PC-3 (cell line): ENCODE measurements at regions not wholly inside any gene's neighbourhood (a gene's known extent, or its start where the extent isn't known, plus 50 kb on each side); places are given as distances from the start of the nearest gene placed in this dataset.

ENCODE experiments used
- ATAC-seq: fragments of 200-7000 bp; cut with Tn5 transposase; 2 replicates; pipeline ENCODE4 v1.9.1; 2020; ENCODE audit warnings: mild to moderate bottlenecking, moderate library complexity
- BruUV-seq: library from RNA; stranded (reverse); fragments of 400-500 nt; replicated peaks from 2 replicates; lab custom pipeline; 2021; lab: Mats Ljungman, UMichigan
- CTCF ChIA-PET: fragments of 300-600 bp; sonication (Branson Sonifier 250); formaldehyde crosslinking; loops from one replicate; lab custom pipeline; 2022; ENCODE audit warnings: antibody characterized with exemption; lab: Charles Lee
- POLR2A ChIA-PET: fragments of 300-600 bp; sonication (Branson Sonifier 250); formaldehyde crosslinking; loops from one replicate; lab custom pipeline; 2022; ENCODE audit warnings: antibody characterized with exemption; ENCODE audit not compliant: unreplicated experiment; lab: Charles Lee
- DNase-seq: peaks from one replicate; pipeline ENCODE4 v3.0.0-alpha.2; 2015
- H2AFZ ChIP-seq: fragments of 300-600 bp; sonication (generic); 2 replicates; pipeline ENCODE4 v1.6.0; 2016; ENCODE audit warnings: antibody characterized with exemption, low read length
- H3F3A ChIP-seq: fragments of 300-600 bp; sonication (generic); one replicate; pipeline ENCODE4 v1.6.0; 2017; ENCODE audit warnings: antibody characterized with exemption, low read length, control low read depth, mild to moderate bottlenecking; ENCODE audit not compliant: unreplicated experiment
- H3K27ac ChIP-seq: fragments of 300-600 bp; sonication (generic); 2 replicates; pipeline ENCODE4 v1.5.1; 2016; ENCODE audit warnings: mild to moderate bottlenecking, low read length
- H3K27me3 ChIP-seq: fragments of 300-600 bp; sonication (generic); 2 replicates; pipeline ENCODE4 v1.6.1; 2016; ENCODE audit warnings: low read length, mixed read lengths
- H3K36me3 ChIP-seq: fragments of 300-600 bp; sonication (generic); 2 replicates; pipeline ENCODE4 v1.6.1; 2016; ENCODE audit warnings: low read depth, mixed run types, low read length, mixed read lengths
- H3K4me1 ChIP-seq: fragments of 300-600 bp; sonication (generic); 2 replicates; pipeline ENCODE4 v1.5.1; 2016; ENCODE audit warnings: low read length; ENCODE audit not compliant: insufficient read depth
- H3K4me2 ChIP-seq: fragments of 300-600 bp; sonication (generic); 2 replicates; pipeline ENCODE4 v1.6.0; 2016; ENCODE audit warnings: low read length
- H3K4me3 ChIP-seq: fragments of 300-600 bp; sonication (generic); 2 replicates; pipeline ENCODE4 v1.5.1; 2016; ENCODE audit warnings: mild to moderate bottlenecking, low read length, mixed read lengths
- H3K79me2 ChIP-seq: fragments of 300-600 bp; sonication (generic); 2 replicates; pipeline ENCODE4 v1.6.1; 2017; ENCODE audit warnings: low read length, mixed read lengths
- H3K9ac ChIP-seq: fragments of 300-600 bp; sonication (generic); 2 replicates; pipeline ENCODE4 v1.6.0; 2016; ENCODE audit warnings: mild to moderate bottlenecking, low read length
- H3K9me2 ChIP-seq: fragments of 300-600 bp; sonication (generic); replicated peaks from 2 replicates; pipeline ENCODE4 v1.6.1; 2016; ENCODE audit warnings: mixed run types, low read length, mixed read lengths
- H3K9me3 ChIP-seq: fragments of 300-600 bp; sonication (generic); 2 replicates; pipeline ENCODE4 v1.6.1; 2016; ENCODE audit warnings: low read length, mixed read lengths
- H4K20me1 ChIP-seq: fragments of 300-600 bp; sonication (generic); 2 replicates; pipeline ENCODE4 v1.6.1; 2016; ENCODE audit warnings: low read length, mixed read lengths
- EZH2 ChIP-seq: fragments of 300-600 bp; sonication (generic); IDR thresholded peaks from one replicate; pipeline ENCODE4 v1.6.1; 2017; ENCODE audit warnings: antibody characterized with exemption, mild to moderate bottlenecking, low read length; ENCODE audit not compliant: unreplicated experiment
- EZH2phosphoT487 ChIP-seq: fragments of 300-600 bp; sonication (generic); IDR thresholded peaks from 2 replicates; pipeline ENCODE4 v1.6.1; 2018; ENCODE audit warnings: mild to moderate bottlenecking, antibody characterized with exemption, low read length, borderline replicate concordance
- intact Hi-C: fragments of 100-400 bp; cut with micrococcal nuclease; formaldehyde crosslinking; loops from 2 replicates; pipeline ENCODE4 v1.9.0; 2023
- TF ChIP-seq, protein P1 (sequence below): fragments of 300-600 bp; sonication (generic); conservative IDR thresholded peaks from 2 replicates; pipeline ENCODE4 v1.5.1; 2017; ENCODE audit warnings: antibody characterized with exemption, low read depth, mild to moderate bottlenecking, low read length

GRCh38 chr1:39089931-39090521, 63.9 kb downstream of the NDUFS5 start:
- no peak overlapping the region for H2AFZ ChIP-seq
- DNase-seq, result peak; percentile 21

GRCh38 chr1:39090757-39091380, 64.7 kb downstream of the NDUFS5 start:
- Histone ChIP-seq H2AFZ (no peak overlapping the region), H3K27ac (no peak overlapping the region), H3K4me3 (no peak overlapping the region), H3K4me1 (peaks cover 6% of the 10 kb centered on the region), H3K9me2 (no peaks in the 10 kb centered on the region), H3K27me3 (no peaks in the 10 kb centered on the region), H3K9ac (no peak overlapping the region), H3K36me3 (no peaks in the 10 kb centered on the region), H4K20me1 (no peaks in the 10 kb centered on the region), H3K79me2 (no peaks in the 10 kb centered on the region), H3K4me2 (no peak overlapping the region), H3F3A (no peaks in the 10 kb centered on the region), H3K9me3 (no peaks in the 10 kb centered on the region)
- TF ChIP-seq EZH2phosphoT487, result no peak
- no peak for TF ChIP-seq EZH2
- TF ChIP-seq, protein P1, sequence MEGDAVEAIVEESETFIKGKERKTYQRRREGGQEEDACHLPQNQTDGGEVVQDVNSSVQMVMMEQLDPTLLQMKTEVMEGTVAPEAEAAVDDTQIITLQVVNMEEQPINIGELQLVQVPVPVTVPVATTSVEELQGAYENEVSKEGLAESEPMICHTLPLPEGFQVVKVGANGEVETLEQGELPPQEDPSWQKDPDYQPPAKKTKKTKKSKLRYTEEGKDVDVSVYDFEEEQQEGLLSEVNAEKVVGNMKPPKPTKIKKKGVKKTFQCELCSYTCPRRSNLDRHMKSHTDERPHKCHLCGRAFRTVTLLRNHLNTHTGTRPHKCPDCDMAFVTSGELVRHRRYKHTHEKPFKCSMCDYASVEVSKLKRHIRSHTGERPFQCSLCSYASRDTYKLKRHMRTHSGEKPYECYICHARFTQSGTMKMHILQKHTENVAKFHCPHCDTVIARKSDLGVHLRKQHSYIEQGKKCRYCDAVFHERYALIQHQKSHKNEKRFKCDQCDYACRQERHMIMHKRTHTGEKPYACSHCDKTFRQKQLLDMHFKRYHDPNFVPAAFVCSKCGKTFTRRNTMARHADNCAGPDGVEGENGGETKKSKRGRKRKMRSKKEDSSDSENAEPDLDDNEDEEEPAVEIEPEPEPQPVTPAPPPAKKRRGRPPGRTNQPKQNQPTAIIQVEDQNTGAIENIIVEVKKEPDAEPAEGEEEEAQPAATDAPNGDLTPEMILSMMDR, result no peak
- DNase-seq, result no peak
- ATAC-seq, result no peak
- ChIA-PET POLR2A (no interaction called here), CTCF (interaction anchor here (0.5 kb wide), 1 partner anchor 84 kb away, joined by 3 read pairs; no protein-coding TSS in a partner anchor)
- BruUV-seq, result no TSS peak
- intact Hi-C loops, result loop anchor here (5.0 to 10.0 kb wide), 2 partner anchors 219 to 634 kb away; partner anchors contain the start of gene MYCBP

More at GRCh38 chr1:39089931-39090521, 63.9 kb downstream of the NDUFS5 start:
- Histone ChIP-seq H4K20me1 (no peaks in the 10 kb centered on the region), H3K27ac (no peak overlapping the region), H3K79me2 (no peaks in the 10 kb centered on the region), H3K4me2 (no peak overlapping the region), H3K9me2 (no peaks in the 10 kb centered on the region), H3F3A (no peaks in the 10 kb centered on the region), H3K4me1 (peaks cover 6% of the 10 kb centered on the region), H3K9ac (no peak overlapping the region), H3K27me3 (no peaks in the 10 kb centered on the region), H3K36me3 (no peaks in the 10 kb centered on the region), H3K4me3 (no peak overlapping the region), H3K9me3 (no peaks in the 10 kb centered on the region)
- CTCF ChIA-PET, result no interaction called here
- no peak for ATAC-seq
- no TSS peak for BruUV-seq
- intact Hi-C loops, result loop anchor here (5.0 to 10.0 kb wide), 2 partner anchors 218 to 635 kb away; partner anchors contain the start of gene MYCBP
- TF ChIP-seq EZH2phosphoT487, result no peak
- TF ChIP-seq, protein P1, result no peak
- no peak for TF ChIP-seq EZH2
- POLR2A ChIA-PET, result no interaction called here
